RWPE1 (cell line): ENCODE measurements at regions not wholly inside any gene's neighbourhood (a gene's known extent, or its start where the extent isn't known, plus 50 kb on each side); places are given as distances from the start of the nearest gene placed in this dataset.

Source experiments
- CTCF ChIA-PET: fragments of 350-600 bp; sonication (Branson Sonifier 250); formaldehyde crosslinking; extraction: SDS; loops from one replicate; lab custom pipeline; 2021; lab: Yijun Ruan, JAX
- POLR2A ChIA-PET: fragments of 400-600 bp; formaldehyde crosslinking; extraction: SDS; loops from one replicate; lab custom pipeline; 2020; ENCODE audit warnings: antibody characterized with exemption; ENCODE audit not compliant: low non-redundant PET; lab: Yijun Ruan, JAX
- DNase-seq: peaks from one replicate; pipeline ENCODE4 v3.0.0; 2012; ENCODE audit warnings: low spot score
- H3K27ac ChIP-seq: fragments of 450-650 bp; 2 replicates; pipeline ENCODE4 v1.5.1; 2017
- CTCF ChIP-seq: fragments of 450-650 bp; conservative IDR thresholded peaks from 2 replicates; pipeline ENCODE4 v1.5.1; 2017; ENCODE audit warnings: low read depth, mild to moderate bottlenecking

GRCh38 chr3:77913524-77914174 is 873.8 kb downstream of the ROBO2 start:
- H3K27ac ChIP-seq, result no peak overlapping the region
- POLR2A ChIA-PET, result no interaction called here
- no peak for DNase-seq
- CTCF ChIA-PET, result no interaction called here
- no peak for TF ChIP-seq CTCF

DNA sequence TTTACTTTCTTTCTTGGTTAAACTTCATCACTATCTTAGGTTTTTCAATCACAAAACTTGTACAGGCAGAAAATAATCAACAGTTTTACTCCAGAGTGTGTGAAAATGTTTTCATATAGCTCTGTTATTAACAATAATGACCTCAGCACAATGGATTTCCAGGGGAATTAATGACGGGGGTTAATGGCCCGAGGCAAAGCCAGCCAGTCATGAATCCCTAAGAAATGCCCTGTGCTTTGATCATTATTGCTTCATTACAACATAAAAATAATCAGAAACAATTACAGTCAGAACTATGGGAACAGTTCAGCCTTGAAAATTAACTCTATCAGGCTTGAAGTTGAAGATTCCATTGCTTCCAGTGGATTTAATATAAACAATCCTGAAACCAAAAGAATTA is 875.4 kb downstream of the ROBO2 start:
- no peak for DNase-seq
- no peak for TF ChIP-seq CTCF
- ChIA-PET CTCF (interaction anchor here (0.6 kb wide), 1 partner anchor 10 kb away, joined by 3 read pairs; no protein-coding TSS in a partner anchor), POLR2A (no interaction called here)
- H3K27ac ChIP-seq, result no peak overlapping the region

GRCh38 chr3:77917225-77917624 is 877.3 kb downstream of the ROBO2 start:
- TF ChIP-seq CTCF, result no peak
- ChIA-PET CTCF (interaction anchor here (0.7 kb wide), 1 partner anchor 141 kb away, joined by 3 read pairs; no protein-coding TSS in a partner anchor), POLR2A (no interaction called here)
- DNase-seq, result no peak
- H3K27ac ChIP-seq, result no peak overlapping the region

- no peak for TF ChIP-seq CTCF
- CTCF ChIA-PET, result no interaction called here
- POLR2A ChIA-PET, result no interaction called here
- no peak overlapping the region for H3K27ac ChIP-seq
- DNase-seq, result no peak
Measured at GRCh38 chr3:77919244-77919643, 879.3 kb downstream of the ROBO2 start.

DNA sequence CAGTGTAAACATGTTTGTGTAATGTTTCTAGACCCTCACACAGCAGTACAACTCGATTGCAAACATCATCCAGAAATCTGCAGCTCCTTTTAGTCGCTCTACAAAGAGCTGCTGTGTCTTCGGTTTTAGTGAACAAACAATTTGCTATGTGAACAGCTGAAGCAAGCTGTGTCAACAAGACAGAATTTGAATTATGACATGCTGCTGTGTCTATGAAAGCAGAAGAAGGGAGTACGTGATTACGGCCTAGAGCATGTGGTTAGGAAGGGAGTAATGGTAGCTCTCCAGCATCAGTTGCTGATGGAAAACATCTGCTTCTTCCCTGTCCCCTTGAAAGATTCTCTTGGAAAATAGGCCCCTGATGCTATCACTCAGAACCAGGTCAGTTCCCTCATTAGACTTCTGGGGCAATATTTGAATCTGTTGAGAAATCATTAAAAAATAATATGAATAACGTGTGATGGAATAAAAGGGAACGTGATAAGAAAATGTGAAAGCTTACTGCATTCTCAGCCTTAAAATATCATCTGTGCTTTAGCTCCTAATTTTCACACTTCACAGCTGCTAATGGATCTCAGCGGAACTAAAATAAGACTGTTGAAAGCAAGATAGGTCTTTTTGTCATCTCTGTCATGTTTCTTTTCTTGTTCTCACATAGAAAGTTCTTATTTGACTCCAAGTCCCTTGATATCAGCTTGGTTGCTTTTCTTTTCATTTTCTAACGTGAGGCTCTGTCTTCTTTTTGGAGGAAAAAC is 891.5 kb downstream of the ROBO2 start:
- no peak for DNase-seq
- CTCF ChIA-PET, result no interaction called here
- POLR2A ChIA-PET, result no interaction called here
- no peak for TF ChIP-seq CTCF
- H3K27ac ChIP-seq, result no peak overlapping the region

DNA sequence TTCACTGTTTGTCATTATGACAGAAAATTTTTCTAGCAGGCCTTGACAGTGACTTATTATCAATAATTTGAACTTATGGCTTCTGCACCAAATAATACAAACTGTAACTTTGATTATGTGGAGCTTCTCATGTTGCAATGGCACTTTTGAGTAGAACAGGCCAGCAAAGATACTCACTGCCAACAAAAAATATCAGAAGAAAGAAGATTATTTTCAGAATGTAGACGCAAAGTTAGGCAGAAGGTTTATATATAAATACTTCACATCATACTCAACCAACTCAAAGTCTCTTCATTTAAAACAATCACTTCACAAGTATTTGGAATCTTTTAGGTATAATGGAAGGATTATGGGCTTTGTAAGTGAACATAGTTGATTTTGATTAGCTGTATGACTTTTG is 893.0 kb downstream of the ROBO2 start:
- ChIA-PET CTCF (interaction anchor here (0.6 kb wide), 1 partner anchor 611 kb away, joined by 7 read pairs; no protein-coding TSS in a partner anchor), POLR2A (no interaction called here)
- no peak for TF ChIP-seq CTCF
- no peak overlapping the region for H3K27ac ChIP-seq
- DNase-seq, result no peak
